ENCODE measurements at regions not wholly inside any gene's neighbourhood (a gene's known extent, or its start where the extent isn't known, plus 50 kb on each side); places are given as distances from the start of the nearest gene placed in this dataset.

GRCh38 chr10:83489161-83489560 is 650.1 kb upstream of the GHITM start:
- intact Hi-C loops (cut with micrococcal nuclease) = no loop called here
- Histone ChIP-seq H3K9ac (ENCODE audit: low read length) (no peak overlapping the region), H3K4me2 (ENCODE audit: low read length) (no peak overlapping the region), H3K27me3 (ENCODE audit: insufficient read depth, low read length) (no peaks in the 10 kb centered on the region), H2AFZ (ENCODE audit: low read depth, low read length, poor library complexity, severe bottlenecking) (no peak overlapping the region), H4K20me1 (ENCODE audit: insufficient read depth) (no peaks in the 10 kb centered on the region), H3K9me3 (ENCODE audit: control insufficient read depth in 1 of 2, insufficient read depth in 1 of 2, low read depth in 1 of 2, low read length in 2 of 2) (no peaks in the 10 kb centered on the region; a peak in 2 of 4 replicates), H3K9me2 (ENCODE audit: insufficient read depth) (no peaks in the 10 kb centered on the region), H3K4me3 (replicated peaks in 1 of 2; ENCODE audit: low read depth in 1 of 2, low read length in 2 of 2) (no peak overlapping the region), H3K36me3 (ENCODE audit: control insufficient read depth in 1 of 2, insufficient read depth in 2 of 2, low read length in 2 of 2) (no peaks in the 10 kb centered on the region), H3K27ac (ENCODE audit: low read depth, low read length) (no peak overlapping the region), H3K79me2 (ENCODE audit: insufficient read depth, low read length) (no peaks in the 10 kb centered on the region), H3K4me1 (ENCODE audit: control insufficient read depth in 1 of 2, insufficient read depth in 2 of 2, low read length in 2 of 2) (no peaks in the 10 kb centered on the region)
- no TSS peak for BruUV-seq (replicated peaks)
- ChIA-PET CTCF (no interaction called here), POLR2A (no interaction called here), RAD21 (ENCODE audit: low non-redundant PET in 1 of 2, low total read pairs in 2 of 2, uncharacterized antibody in 2 of 2, unreplicated experiment in 2 of 2) (no interaction called here)
- ATAC-seq (no peak), DNase-seq (ENCODE audit: low read depth, low spot score) (no peak)
- TF ChIP-seq RAD21 (IDR thresholded peaks at IDR 0.05; ENCODE audit: low read depth) (no peak), CEBPB (IDR thresholded peaks at IDR 0.05; ENCODE audit: low read depth) (no peak), JUND (IDR thresholded peaks at IDR 0.05) (no peak), POLR2AphosphoS5 (IDR thresholded peaks at IDR 0.05; ENCODE audit: low read depth, low read length) (no peak), ZFX (IDR thresholded peaks at IDR 0.05) (no peak), CBX3 (IDR thresholded peaks at IDR 0.05; ENCODE audit: low read depth) (no peak), EZH2phosphoT487 (IDR thresholded peaks at IDR 0.05; ENCODE audit: borderline replicate concordance) (no peak), MAX (IDR thresholded peaks at IDR 0.05) (no peak), ATF3 (IDR thresholded peaks at IDR 0.05) (no peak), TCF7L2 (IDR thresholded peaks at IDR 0.05; ENCODE audit: borderline replicate concordance, extremely low read depth, insufficient read depth, insufficient read length) (no peak), EGR1 (IDR thresholded peaks at IDR 0.05; ENCODE audit: low read depth) (no peak), EZH2 (IDR thresholded peaks at IDR 0.05) (no peak), YY1 (IDR thresholded peaks at IDR 0.05; ENCODE audit: extremely low read depth, insufficient replicate concordance, low read depth, low read length) (no peak), CTCF (IDR thresholded peaks at IDR 0.05 in 2 of 3, conservative IDR thresholded peaks at IDR 0.05 in 1 of 3; ENCODE audit: borderline replicate concordance in 1 of 3, insufficient read depth in 1 of 3, low read depth in 2 of 3, low read length in 2 of 3) (no peak)

Data from HCT116 (cell line).